Stomach (tissue), 4 donors: ENCODE measurements at regions not wholly inside any gene's neighbourhood (a gene's known extent, or its start where the extent isn't known, plus 50 kb on each side); places are given as distances from the start of the nearest gene placed in this dataset.

Source experiments
- CTCF ChIP-seq, 7 experiments: fragments of 450-650 bp in 4 of 7; fragments of 200-600 bp in 3 of 7; sonication (generic) in 3 of 7; IDR thresholded peaks; one replicate each; pipeline ENCODE4 v1.5.1; 2016 to 2019; ENCODE audit warnings: antibody characterized with exemption in 7 of 7, control low read depth in 2 of 7, mild to moderate bottlenecking in 1 of 7
- POLR2A ChIP-seq, 4 donors: fragments of 450-650 bp; IDR thresholded peaks; one replicate each; pipeline ENCODE4 v1.6.1; 2016; ENCODE audit warnings: antibody characterized with exemption in 4 of 4, control low read depth in 2 of 4, mild to moderate bottlenecking in 1 of 4, moderate library complexity in 1 of 4
- POLR2AphosphoS5 ChIP-seq, 3 donors: sonication (generic); formaldehyde crosslinking; IDR thresholded peaks; one replicate each; pipeline ENCODE4 v1.6.1; 2016; ENCODE audit warnings: antibody characterized with exemption in 3 of 3

GRCh38 chrX:39497702-39498265 lies 600.0 kb downstream of the BCOR start:
- TF ChIP-seq CTCF (IDR thresholded peaks at IDR 0.05) (no peak), POLR2AphosphoS5 (IDR thresholded peaks at IDR 0.05) (no peak), POLR2A (IDR thresholded peaks at IDR 0.05) (no peak)
